Astrocyte of the hippocampus (primary cell): ENCODE measurements at regions not wholly inside any gene's neighbourhood (a gene's known extent, or its start where the extent isn't known, plus 50 kb on each side); places are given as distances from the start of the nearest gene placed in this dataset.
"Not testable (repeated sequence)": the region's sequence is repeated elsewhere in the genome, so short reads cannot be mapped to it uniquely, and the experiment has no call there.

Experiments used
- DNase-seq: peaks from one replicate; pipeline ENCODE4 v3.0.0; 2011; ENCODE audit warnings: low read depth, low spot score

GRCh38 chr6:11848852-11849731 is 70.5 kb upstream of the ADTRP start:
- peak; percentile 80 for DNase-seq

DNA sequence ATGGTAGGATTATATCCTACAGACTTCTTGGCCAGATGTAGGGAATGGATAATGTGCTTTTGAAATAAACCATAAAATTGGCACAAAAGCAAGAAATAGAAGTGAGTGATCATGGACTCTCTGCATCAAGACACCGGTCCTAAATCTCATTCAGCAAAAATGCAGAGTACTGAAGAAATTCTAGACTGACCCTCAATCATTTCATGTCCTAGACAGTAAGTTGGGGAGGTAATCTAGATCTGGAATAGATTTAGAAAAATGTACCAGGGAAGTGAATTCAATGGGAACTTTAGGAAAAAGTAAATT is 69.7 kb upstream of the ADTRP start:
- DNase-seq: no peak

GRCh38 chr6:11847515-11848345 is 69.1 kb upstream of the ADTRP start:
- DNase-seq: peak; percentile 18

- DNase-seq: not testable (repeated sequence)
These were observed 68.5 kb upstream of the ADTRP start for GRCh38 chr6:11847068-11847467.

GRCh38 chr6:11845664-11846577 is 67.3 kb upstream of the ADTRP start:
- no peak for DNase-seq

- DNase-seq: not testable (repeated sequence)
These were observed 64.2 kb upstream of the ADTRP start for GRCh38 chr6:11842795-11843194.

DNA sequence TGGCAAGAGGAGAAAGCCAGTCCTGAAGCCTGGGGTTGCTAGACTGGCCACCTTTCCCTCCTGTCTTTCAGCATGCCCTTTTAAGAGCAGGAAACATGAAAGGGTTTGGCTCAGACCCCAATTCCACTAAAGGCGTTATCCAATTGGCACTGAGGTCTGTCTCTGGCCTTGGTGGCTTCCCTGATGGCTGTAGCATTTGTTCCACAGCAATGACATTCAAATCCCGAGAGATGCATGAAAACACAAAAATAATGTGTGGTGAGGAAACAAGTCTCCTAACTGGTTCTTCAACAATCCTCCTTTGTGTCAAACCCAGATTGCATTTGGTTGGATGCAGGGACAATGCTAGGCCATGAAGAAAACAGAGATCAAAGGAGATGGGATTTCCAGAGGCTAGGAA is 56.5 kb upstream of the ADTRP start:
- no peak for DNase-seq

GRCh38 chr6:11833626-11834592 is 55.3 kb upstream of the ADTRP start:
- DNase-seq: no peak

- DNase-seq: no peak
These were observed 53.0 kb upstream of the ADTRP start for GRCh38 chr6:11831653-11832052.

- DNase-seq: no peak
These were observed 51.9 kb upstream of the ADTRP start for GRCh38 chr6:11830520-11830919.

DNA sequence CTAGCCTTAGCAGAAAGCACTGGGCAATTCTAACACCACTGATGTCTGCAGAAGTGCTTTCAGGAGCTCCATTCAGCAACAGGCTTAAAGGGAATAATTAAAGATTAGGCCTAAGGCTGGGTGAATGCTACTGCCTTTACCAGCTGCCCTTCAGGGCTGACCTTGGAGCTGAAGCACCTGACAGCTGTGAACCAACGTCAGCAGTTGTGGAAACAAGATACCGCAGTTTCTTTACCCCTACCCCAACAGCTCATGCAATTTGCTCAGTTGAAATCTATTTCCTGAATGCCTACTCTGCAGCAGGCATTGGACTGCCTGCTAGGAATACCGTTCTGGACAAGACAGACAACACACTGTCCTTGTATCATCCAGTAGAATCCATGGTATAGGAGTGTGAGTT is 51.5 kb upstream of the ADTRP start:
- no peak for DNase-seq

DNA sequence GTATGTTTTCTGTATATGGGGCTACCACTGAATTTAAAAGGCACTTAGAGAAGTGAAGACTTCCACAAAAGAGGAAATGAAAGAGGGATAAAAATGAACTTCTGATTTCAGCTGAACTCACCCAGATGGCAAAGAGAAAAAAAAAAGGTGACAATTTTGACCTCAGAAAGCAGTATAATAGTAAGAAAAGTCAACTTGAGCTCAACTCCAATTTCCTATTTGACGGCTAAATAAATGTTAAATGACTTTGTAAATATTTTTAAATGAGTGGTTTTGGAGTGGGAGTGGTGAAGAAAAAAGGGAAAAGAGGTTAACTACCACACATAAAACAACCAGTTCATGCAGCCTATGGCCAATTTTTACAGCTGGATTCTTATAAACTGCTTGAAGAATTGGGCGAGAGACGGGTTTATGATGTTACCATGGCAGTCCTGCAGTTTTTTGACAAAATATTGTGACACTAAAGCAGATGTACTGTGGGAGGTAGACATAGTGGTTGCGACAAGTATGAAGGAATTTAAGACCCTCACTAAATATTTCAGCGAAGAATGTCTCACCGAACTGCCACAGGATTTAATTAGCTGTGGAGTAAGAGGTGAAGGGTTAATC is 49.8 kb upstream of the ADTRP start:
- no peak for DNase-seq
